H9 (cell line): ENCODE measurements at regions not wholly inside any gene's neighbourhood (a gene's known extent, or its start where the extent isn't known, plus 50 kb on each side); places are given as distances from the start of the nearest gene placed in this dataset.

Source experiments
- DNase-seq: peaks from one replicate; pipeline ENCODE4 v3.0.0-alpha.2; 2017
- H2AFZ ChIP-seq: one replicate; pipeline ENCODE4 v1.6.1; 2013; ENCODE audit warnings: mild to moderate bottlenecking, low read length, control low read depth, moderate library complexity
- H2AK5ac ChIP-seq: 2 replicates; pipeline ENCODE4 v1.6.1; 2013; ENCODE audit warnings: low read length, control low read depth, mixed read lengths; ENCODE audit not compliant: insufficient read length
- H2BK120ac ChIP-seq: one replicate; pipeline ENCODE4 v1.6.1; 2013; ENCODE audit warnings: low read depth, mild to moderate bottlenecking, low read length, control low read depth, inconsistent platforms; ENCODE audit not compliant: poor library complexity, severe bottlenecking
- H2BK12ac ChIP-seq: 2 replicates; pipeline ENCODE4 v1.6.1; 2013; ENCODE audit warnings: low read length, control low read depth, mixed read lengths, low read depth; ENCODE audit not compliant: insufficient read length
- H2BK15ac ChIP-seq: 2 replicates; pipeline ENCODE4 v1.6.1; 2013; ENCODE audit warnings: low read depth, low read length, control low read depth
- H2BK20ac ChIP-seq: one replicate; pipeline ENCODE4 v1.6.1; 2013; ENCODE audit warnings: low read depth, mild to moderate bottlenecking, low read length, control low read depth, inconsistent platforms; ENCODE audit not compliant: poor library complexity, severe bottlenecking
- H2BK5ac ChIP-seq: 2 replicates; pipeline ENCODE4 v1.6.1; 2013; ENCODE audit warnings: low read length, control low read depth, mixed read lengths; ENCODE audit not compliant: insufficient read length
- H3K14ac ChIP-seq: 2 replicates; pipeline ENCODE4 v1.6.1; 2013; ENCODE audit warnings: low read length, control low read depth; ENCODE audit not compliant: insufficient read depth
- H3K18ac ChIP-seq: 2 replicates; pipeline ENCODE4 v1.6.1; 2013; ENCODE audit warnings: low read depth, mild to moderate bottlenecking, mixed read lengths, low read length, control low read depth; ENCODE audit not compliant: insufficient read length
- H3K23ac ChIP-seq: 2 replicates; pipeline ENCODE4 v1.6.1; 2013; ENCODE audit warnings: low read length, control low read depth, mixed read lengths, low read depth; ENCODE audit not compliant: insufficient read length
- H3K23me2 ChIP-seq: 2 replicates; pipeline ENCODE4 v1.6.1; 2013; ENCODE audit warnings: low read depth, mild to moderate bottlenecking, mixed read lengths, low read length, control low read depth; ENCODE audit not compliant: insufficient read length, poor library complexity, severe bottlenecking
- H3K27ac ChIP-seq: 2 replicates; pipeline ENCODE4 v1.5.1; 2013; ENCODE audit warnings: low read length, control low read depth, mixed read lengths, low read depth; ENCODE audit not compliant: insufficient read length
- H3K27me3 ChIP-seq: 2 replicates; pipeline ENCODE4 v1.6.1; 2013; ENCODE audit warnings: low read length, control low read depth, inconsistent platforms; ENCODE audit not compliant: insufficient read depth
- H3K4ac ChIP-seq: 2 replicates; pipeline ENCODE4 v1.6.1; 2013; ENCODE audit warnings: low read depth, mild to moderate bottlenecking, control low read depth, inconsistent platforms, low read length, moderate library complexity
- H3K4me1 ChIP-seq: 2 replicates; pipeline ENCODE4 v1.6.1; 2013; ENCODE audit warnings: low read length, control low read depth, inconsistent platforms; ENCODE audit not compliant: insufficient read depth
- H3K4me2 ChIP-seq: 2 replicates; pipeline ENCODE4 v1.6.1; 2013; ENCODE audit warnings: low read length, control low read depth, mixed read lengths; ENCODE audit not compliant: insufficient read length, insufficient read depth
- H3K56ac ChIP-seq: 2 replicates; pipeline ENCODE4 v1.6.1; 2013; ENCODE audit warnings: low read depth, mild to moderate bottlenecking, mixed read lengths, low read length, control low read depth; ENCODE audit not compliant: insufficient read length
- H3K79me1 ChIP-seq: 2 replicates; pipeline ENCODE4 v1.6.1; 2013; ENCODE audit warnings: low read depth, mild to moderate bottlenecking, moderate library complexity, low read length, control low read depth, inconsistent platforms; ENCODE audit not compliant: insufficient read depth, poor library complexity, severe bottlenecking
- H3K79me2 ChIP-seq: 2 replicates; pipeline ENCODE4 v1.6.1; 2013; ENCODE audit warnings: low read length, control low read depth, inconsistent platforms; ENCODE audit not compliant: insufficient read depth
- H3K9ac ChIP-seq: 2 replicates; pipeline ENCODE4 v1.6.1; 2013; ENCODE audit warnings: low read length, control low read depth, mixed read lengths; ENCODE audit not compliant: insufficient read length; ENCODE audit errors: extremely low read depth
- H3K9me3 ChIP-seq: one replicate; pipeline ENCODE4 v1.6.1; 2013; ENCODE audit warnings: low read depth, low read length, inconsistent platforms; ENCODE audit not compliant: control insufficient read depth
- H3T11ph ChIP-seq: one replicate; pipeline ENCODE4 v1.6.1; 2013; ENCODE audit warnings: mild to moderate bottlenecking, low read length, control low read depth, inconsistent platforms
- H4K20me1 ChIP-seq: one replicate; pipeline ENCODE4 v1.6.1; 2013; ENCODE audit not compliant: control insufficient read depth, insufficient read length, insufficient read depth
- H4K5ac ChIP-seq: 2 replicates; pipeline ENCODE4 v1.6.1; 2013; ENCODE audit warnings: low read depth, mild to moderate bottlenecking, mixed read lengths, low read length, control low read depth; ENCODE audit not compliant: insufficient read length
- H4K8ac ChIP-seq: replicated peaks from 2 replicates; pipeline ENCODE4 v1.6.1; 2013; ENCODE audit warnings: low read length, control low read depth, mixed read lengths, low read depth; ENCODE audit not compliant: insufficient read length
- H4K91ac ChIP-seq: 2 replicates; pipeline ENCODE4 v1.6.1; 2013; ENCODE audit warnings: low read depth, mild to moderate bottlenecking, moderate library complexity, mixed read lengths, low read length, control low read depth; ENCODE audit not compliant: insufficient read length
- H3K27ac Mint-ChIP-seq, 3 experiments: 2 replicates in 2 of 3; 3 replicates in 1 of 3; pipeline ENCODE4 v1.8.0; 2020 to 2021; ENCODE audit warnings: mixed read lengths in 3 of 3, mild to moderate bottlenecking in 1 of 3, moderate library complexity in 1 of 3
- H3K27me3 Mint-ChIP-seq: 2 replicates; pipeline ENCODE4 v1.8.0; 2021; ENCODE audit warnings: low read depth, mild to moderate bottlenecking, moderate library complexity, mixed read lengths
- H3K36me3 Mint-ChIP-seq, 3 experiments: 2 replicates in 2 of 3; 3 replicates in 1 of 3; pipeline ENCODE4 v1.8.0; 2020 to 2021; ENCODE audit warnings: low read depth in 3 of 3, mixed read lengths in 3 of 3; ENCODE audit not compliant: insufficient read depth in 1 of 3
- H3K4me1 Mint-ChIP-seq, 2 experiments: 2 replicates each; pipeline ENCODE4 v1.8.0; 2020; ENCODE audit warnings: mixed read lengths in 2 of 2
- H3K4me3 Mint-ChIP-seq, 2 experiments: 2 replicates in 1 of 2; 3 replicates in 1 of 2; pipeline ENCODE4 v1.8.0; 2020 to 2021; ENCODE audit warnings: mild to moderate bottlenecking in 2 of 2, mixed read lengths in 2 of 2, moderate library complexity in 1 of 2
- H3K9me3 Mint-ChIP-seq, 2 experiments: 2 replicates in 1 of 2; 3 replicates in 1 of 2; pipeline ENCODE4 v1.8.0; 2020; ENCODE audit warnings: mild to moderate bottlenecking in 2 of 2, mixed read lengths in 2 of 2, moderate library complexity in 1 of 2
- WGBS: extraction: QIAGEN DNeasy Blood & Tissue Kit; methylation state at CpG from one replicate; pipeline ENCODE4 v1.1.7; 2013; ENCODE audit warnings: missing lambda C conversion rate, low lambda C conversion rate, mixed read lengths; ENCODE audit not compliant: insufficient read length; ENCODE audit errors: extremely low coverage; 5-methylcytosine and 5-hydroxymethylcytosine counted together
- TF ChIP-seq, protein P1 (sequence below): fragments of 200-600 bp; sonication (generic); conservative IDR thresholded peaks from 3 replicates; pipeline ENCODE4 v1.8.0; 2021; ENCODE audit warnings: antibody characterized with exemption, mild to moderate bottlenecking

DNA sequence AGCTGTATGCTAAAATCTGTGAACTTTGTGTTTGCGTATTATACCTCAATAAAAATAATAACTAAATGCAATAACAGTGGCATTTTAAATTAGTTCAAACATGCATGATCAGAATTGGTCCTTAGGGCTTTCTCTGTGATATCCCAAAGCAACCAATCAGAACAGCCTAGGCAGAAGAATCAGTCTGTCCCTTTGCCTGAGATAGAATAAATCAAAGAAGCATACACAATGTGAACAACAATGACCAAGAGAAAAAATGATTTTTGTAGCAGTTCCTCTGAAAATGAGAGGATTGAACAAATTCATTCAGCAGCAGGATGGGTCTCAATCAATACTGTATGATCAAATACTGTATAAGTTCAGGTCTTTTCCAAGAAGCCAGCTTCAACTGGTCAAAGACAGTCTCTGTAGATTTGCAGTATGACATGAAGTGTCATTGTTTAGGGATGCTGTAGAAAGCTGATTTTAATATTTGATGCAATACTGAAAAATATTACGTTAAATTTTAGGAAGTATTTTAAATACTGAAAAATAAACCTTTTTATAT, 1071.6 kb downstream of the AGBL1 start:
- H2AK5ac ChIP-seq: no peak overlapping the region
- H2BK5ac ChIP-seq: no peak overlapping the region
- no peak overlapping the region for H3K27ac ChIP-seq
- H4K91ac ChIP-seq: no peak overlapping the region
- Mint-ChIP-seq H3K9me3 (peaks cover 2% of the 10 kb centered on the region in 2 experiments; a peak in 2 of 5 replicates), H3K4me1 (peaks cover 3 to 4% of the 10 kb centered on the region in 2 experiments), H3K36me3 (no peaks in the 10 kb centered on the region), H3K27me3 (no peaks in the 10 kb centered on the region), H3K27ac (no peak overlapping the region), H3K4me3 (no peak overlapping the region)
- H2BK20ac ChIP-seq: no peak overlapping the region
- H3K18ac ChIP-seq: no peak overlapping the region
- H3K27me3 ChIP-seq: no peaks in the 10 kb centered on the region
- no peaks in the 10 kb centered on the region for H3K9me3 ChIP-seq
- H3K23me2 ChIP-seq: no peaks in the 10 kb centered on the region
- H3K4me2 ChIP-seq: no peak overlapping the region
- H2BK15ac ChIP-seq: no peak overlapping the region
- H2AFZ ChIP-seq: no peak overlapping the region
- no peaks in the 10 kb centered on the region for H3K79me1 ChIP-seq
- no peak overlapping the region for H2BK120ac ChIP-seq
- H3T11ph ChIP-seq: no peak overlapping the region
- no peak overlapping the region for H3K14ac ChIP-seq
- no peaks in the 10 kb centered on the region for H3K4me1 ChIP-seq
- no peak for DNase-seq
- no peak overlapping the region for H4K5ac ChIP-seq
- no peak overlapping the region for H2BK12ac ChIP-seq
- no peaks in the 10 kb centered on the region for H4K20me1 ChIP-seq
- TF ChIP-seq, protein P1, sequence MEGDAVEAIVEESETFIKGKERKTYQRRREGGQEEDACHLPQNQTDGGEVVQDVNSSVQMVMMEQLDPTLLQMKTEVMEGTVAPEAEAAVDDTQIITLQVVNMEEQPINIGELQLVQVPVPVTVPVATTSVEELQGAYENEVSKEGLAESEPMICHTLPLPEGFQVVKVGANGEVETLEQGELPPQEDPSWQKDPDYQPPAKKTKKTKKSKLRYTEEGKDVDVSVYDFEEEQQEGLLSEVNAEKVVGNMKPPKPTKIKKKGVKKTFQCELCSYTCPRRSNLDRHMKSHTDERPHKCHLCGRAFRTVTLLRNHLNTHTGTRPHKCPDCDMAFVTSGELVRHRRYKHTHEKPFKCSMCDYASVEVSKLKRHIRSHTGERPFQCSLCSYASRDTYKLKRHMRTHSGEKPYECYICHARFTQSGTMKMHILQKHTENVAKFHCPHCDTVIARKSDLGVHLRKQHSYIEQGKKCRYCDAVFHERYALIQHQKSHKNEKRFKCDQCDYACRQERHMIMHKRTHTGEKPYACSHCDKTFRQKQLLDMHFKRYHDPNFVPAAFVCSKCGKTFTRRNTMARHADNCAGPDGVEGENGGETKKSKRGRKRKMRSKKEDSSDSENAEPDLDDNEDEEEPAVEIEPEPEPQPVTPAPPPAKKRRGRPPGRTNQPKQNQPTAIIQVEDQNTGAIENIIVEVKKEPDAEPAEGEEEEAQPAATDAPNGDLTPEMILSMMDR: no peak
- no peak overlapping the region for H3K56ac ChIP-seq
- no peak overlapping the region for H3K9ac ChIP-seq
- no peak overlapping the region for H4K8ac ChIP-seq
- H3K23ac ChIP-seq: no peak overlapping the region
- no peak overlapping the region for H3K4ac ChIP-seq
- WGBS: no CpG with 5 or more reads among the region's 2 CpGs
- no peaks in the 10 kb centered on the region for H3K79me2 ChIP-seq
